Endothelial cell of umbilical vein (primary cell): ENCODE measurements at regions not wholly inside any gene's neighbourhood (a gene's known extent, or its start where the extent isn't known, plus 50 kb on each side); places are given as distances from the start of the nearest gene placed in this dataset.

Experiments
- BruUV-seq: library from RNA; stranded (reverse); fragments of 400-500 nt; replicated peaks from 2 replicates; lab custom pipeline; 2021; lab: Mats Ljungman, UMichigan
- CTCF ChIA-PET: fragments of 300-600, 350-600 bp; sonication (Branson Sonifier 250); formaldehyde crosslinking; loops from one replicate; lab custom pipeline; 2021; ENCODE audit warnings: antibody characterized with exemption, inconsistent platforms; lab: Charles Lee
- POLR2A ChIA-PET: fragments of 300-600, 350-600 bp; sonication (Branson Sonifier 250); formaldehyde crosslinking; loops from one replicate; lab custom pipeline; 2021; ENCODE audit warnings: antibody characterized with exemption, inconsistent platforms; lab: Charles Lee
- DNase-seq: peaks from one replicate; pipeline ENCODE4 v3.0.0-alpha.2; 2011; ENCODE audit warnings: low read depth, low spot score
- FAIRE-seq: peaks from 2 replicates; lab custom pipeline; 2011; peaks lifted over from hg19 to GRCh38; lab: Jason Lieb, UNC
- H2AFZ ChIP-seq: 2 replicates; pipeline ENCODE4 v1.6.0; 2012; ENCODE audit warnings: low read depth, low read length, control low read depth, inconsistent platforms
- H3K27ac ChIP-seq: 2 replicates; pipeline ENCODE4 v1.5.1; 2011; ENCODE audit warnings: low read depth, mild to moderate bottlenecking, control low read depth, low read length, moderate library complexity; ENCODE audit not compliant: insufficient read depth
- H3K27me3 ChIP-seq, 2 experiments: 2 replicates each; pipeline versions ENCODE4 v1.6.0 to v1.6.1; 2011; ENCODE audit warnings: low read length in 2 of 2, mixed read lengths in 1 of 2; ENCODE audit not compliant: control insufficient read depth in 2 of 2, insufficient read depth in 2 of 2
- H3K36me3 ChIP-seq, 2 experiments: 2 replicates in 1 of 2; 3 replicates in 1 of 2; pipeline ENCODE4 v1.5.1; 2011; ENCODE audit warnings: low read length in 2 of 2, mild to moderate bottlenecking in 1 of 2, moderate library complexity in 1 of 2; ENCODE audit not compliant: control insufficient read depth in 2 of 2, insufficient read depth in 2 of 2; ENCODE audit errors: extremely low read depth in 1 of 2
- H3K4me1 ChIP-seq: 3 replicates; pipeline ENCODE4 v1.5.1; 2011; ENCODE audit warnings: mild to moderate bottlenecking, low read length; ENCODE audit not compliant: control insufficient read depth, insufficient read depth; ENCODE audit errors: extremely low read depth
- H3K4me2 ChIP-seq: 2 replicates; pipeline ENCODE4 v1.6.1; 2011; ENCODE audit warnings: low read length, control low read depth, mixed read lengths; ENCODE audit not compliant: insufficient read depth
- H3K4me3 ChIP-seq, 3 experiments: fragments of 200-600 bp in 1 of 3; sonication (generic), shearing (Covaris generic) in 1 of 3; replicated peaks in 1 of 3; 2 replicates each; pipeline ENCODE4 v1.5.1; 2011 to 2016; ENCODE audit warnings: control low read depth in 3 of 3, low read length in 3 of 3, mild to moderate bottlenecking in 2 of 3, inconsistent platforms in 1 of 3, low read depth in 1 of 3, moderate library complexity in 1 of 3; ENCODE audit not compliant: insufficient read depth in 1 of 3
- H3K79me2 ChIP-seq: 2 replicates; pipeline ENCODE4 v1.6.0; 2012; ENCODE audit warnings: low read length, inconsistent platforms; ENCODE audit not compliant: control insufficient read depth, insufficient read depth
- H3K9ac ChIP-seq: replicated peaks from 2 replicates; pipeline ENCODE3; 2011; ENCODE audit warnings: low read length, control low read depth; ENCODE audit not compliant: insufficient read depth; ENCODE audit errors: extremely low read depth
- H3K9me1 ChIP-seq: replicated peaks from 3 replicates; pipeline ENCODE4 v1.6.0; 2011; ENCODE audit warnings: mild to moderate bottlenecking, low read length; ENCODE audit not compliant: control insufficient read depth, insufficient read depth; ENCODE audit errors: extremely low read depth
- H3K9me3 ChIP-seq: replicated peaks from 2 replicates; pipeline ENCODE4 v1.5.1; 2012; ENCODE audit warnings: low read length, inconsistent platforms; ENCODE audit not compliant: control insufficient read depth, insufficient read depth
- H4K20me1 ChIP-seq: replicated peaks from 2 replicates; pipeline ENCODE3; 2011; ENCODE audit warnings: mild to moderate bottlenecking, low read length; ENCODE audit not compliant: control insufficient read depth, insufficient read depth; ENCODE audit errors: extremely low read depth
- CTCF ChIP-seq, 2 donors: IDR thresholded peaks; 1 replicate in 1 of 2; 2 replicates in 1 of 2; pipeline ENCODE4 v1.5.1; 2011; ENCODE audit warnings: low read length in 2 of 2, mild to moderate bottlenecking in 2 of 2, moderate library complexity in 2 of 2, control low read depth in 1 of 2, inconsistent platforms in 1 of 2, low read depth in 1 of 2; ENCODE audit not compliant: insufficient read depth in 1 of 2; ENCODE audit errors: extremely low read depth in 1 of 2
- EZH2 ChIP-seq: IDR thresholded peaks from 2 replicates; pipeline ENCODE4 v1.6.1; 2012; ENCODE audit warnings: borderline replicate concordance, low read depth, mild to moderate bottlenecking, moderate library complexity, low read length, inconsistent platforms; ENCODE audit not compliant: severe bottlenecking
- FOS ChIP-seq: IDR thresholded peaks from 2 replicates; pipeline ENCODE4 v1.6.1; 2011; ENCODE audit warnings: mild to moderate bottlenecking, low read length, moderate library complexity, borderline replicate concordance; ENCODE audit not compliant: insufficient read depth
- GATA2 ChIP-seq: IDR thresholded peaks from 2 replicates; pipeline ENCODE4 v1.7.0; 2011; ENCODE audit warnings: low read depth, mild to moderate bottlenecking, moderate library complexity, mixed read lengths, low read length; ENCODE audit not compliant: insufficient read length, insufficient read depth
- JUN ChIP-seq: IDR thresholded peaks from 2 replicates; pipeline ENCODE4 v1.6.1; 2011; ENCODE audit warnings: borderline replicate concordance, low read depth; ENCODE audit not compliant: insufficient read length, insufficient read depth
- MYC ChIP-seq: IDR thresholded peaks from one replicate; pipeline ENCODE4 v1.6.1; 2011; ENCODE audit warnings: mild to moderate bottlenecking, low read depth, low read length
- POLR2A ChIP-seq: IDR thresholded peaks from 2 replicates; pipeline ENCODE4 v1.6.1; 2012; ENCODE audit warnings: low read depth, mild to moderate bottlenecking, control low read depth, low read length
- POLR2AphosphoS5 ChIP-seq: IDR thresholded peaks from 2 replicates; pipeline ENCODE4 v1.6.1; 2012; ENCODE audit warnings: low read depth, mild to moderate bottlenecking, control low read depth, low read length, moderate library complexity; ENCODE audit not compliant: insufficient read depth
- dilution Hi-C: fragments of 300-500 bp; cut with MboI; formaldehyde crosslinking; loops from one replicate; pipeline ENCODE4 v1.15.0; 2019; ENCODE audit warnings: low sequenced_read_pairs; ENCODE audit not compliant: extremely low pct_ligation_motif_present
- intact Hi-C: fragments of 100-400 bp; cut with micrococcal nuclease; formaldehyde crosslinking; loops from one replicate; pipeline ENCODE4 v1.10.0; 2022
- TF ChIP-seq, protein P1 (sequence below): IDR thresholded peaks from 2 replicates; pipeline ENCODE4 v1.6.1; 2011; ENCODE audit not compliant: insufficient read depth, insufficient read length

DNA sequence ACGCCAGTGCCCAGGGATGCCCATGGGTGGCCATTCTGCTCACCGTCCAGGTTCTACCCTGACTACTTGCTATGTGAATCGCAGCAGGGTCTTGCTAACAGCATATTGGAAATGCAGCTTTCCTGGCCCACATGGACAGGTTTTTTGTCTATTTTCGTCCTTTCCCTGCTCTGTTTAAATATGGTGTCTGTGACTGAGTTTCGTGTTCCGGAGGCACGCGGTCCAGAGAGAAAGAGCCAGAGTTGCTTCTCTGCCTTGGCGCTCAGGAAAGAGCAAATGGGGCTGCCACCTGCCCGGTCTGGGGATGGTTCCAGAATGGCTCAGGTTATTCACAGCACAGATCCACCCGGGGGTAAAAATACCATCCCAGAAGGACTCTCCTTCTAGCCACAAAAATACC is 456.2 kb downstream of the BCL11A start:
- dilution Hi-C loops (no loop called here), intact Hi-C loops (no loop called here)
- FAIRE-seq (no peak), DNase-seq (no peak)
- no peaks in the 10 kb centered on the region for H3K36me3 ChIP-seq
- H3K4me2 ChIP-seq: no peak overlapping the region
- CTCF ChIA-PET: no interaction called here
- no peaks in the 10 kb centered on the region for H3K9me1 ChIP-seq
- BruUV-seq: no TSS peak
- no peak overlapping the region for H3K27ac ChIP-seq
- no peaks in the 10 kb centered on the region for H3K4me1 ChIP-seq
- H3K27me3 ChIP-seq: no peaks in the 10 kb centered on the region
- no peaks in the 10 kb centered on the region for H3K79me2 ChIP-seq
- H4K20me1 ChIP-seq: no peaks in the 10 kb centered on the region
- no peak overlapping the region for H2AFZ ChIP-seq
- no peak overlapping the region for H3K9ac ChIP-seq
- no peak overlapping the region for H3K4me3 ChIP-seq
- peaks cover 2% of the 10 kb centered on the region for H3K9me3 ChIP-seq
- TF ChIP-seq MYC (no peak), JUN (no peak), GATA2 (no peak), EZH2 (no peak), POLR2AphosphoS5 (no peak), POLR2A (no peak)
- POLR2A ChIA-PET: no interaction called here

- CTCF ChIA-PET: no interaction called here
- no peak for FAIRE-seq
- dilution Hi-C loops: no loop called here
- Histone ChIP-seq H4K20me1 (no peaks in the 10 kb centered on the region), H3K27me3 (no peaks in the 10 kb centered on the region), H3K4me3 (no peak overlapping the region), H3K27ac (no peak overlapping the region), H3K9me1 (no peaks in the 10 kb centered on the region), H2AFZ (no peak overlapping the region), H3K4me1 (no peaks in the 10 kb centered on the region), H3K4me2 (no peak overlapping the region), H3K9me3 (peaks cover 2% of the 10 kb centered on the region), H3K36me3 (no peaks in the 10 kb centered on the region), H3K79me2 (no peaks in the 10 kb centered on the region), H3K9ac (no peak overlapping the region)
- no TSS peak for BruUV-seq
- TF ChIP-seq CTCF (IDR thresholded peaks at IDR 0.05; ENCODE audit: extremely low read depth in 1 of 2, insufficient read depth in 1 of 2, low read depth in 1 of 2, low read length in 2 of 2) (no peak), FOS (no peak), POLR2A (no peak), EZH2 (no peak), GATA2 (no peak), JUN (no peak), MYC (no peak), POLR2AphosphoS5 (no peak)
- TF ChIP-seq, protein P1, sequence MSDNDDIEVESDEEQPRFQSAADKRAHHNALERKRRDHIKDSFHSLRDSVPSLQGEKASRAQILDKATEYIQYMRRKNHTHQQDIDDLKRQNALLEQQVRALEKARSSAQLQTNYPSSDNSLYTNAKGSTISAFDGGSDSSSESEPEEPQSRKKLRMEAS: no peak
- POLR2A ChIA-PET: no interaction called here
- DNase-seq: no peak
- intact Hi-C loops: no loop called here
These were observed 456.9 kb downstream of the BCL11A start for GRCh38 chr2:60096556-60096955.
